Transverse colon (tissue), 4 donors: ENCODE measurements at regions not wholly inside any gene's neighbourhood (a gene's known extent, or its start where the extent isn't known, plus 50 kb on each side); places are given as distances from the start of the nearest gene placed in this dataset.
"Not testable (repeated sequence)": the region's sequence is repeated elsewhere in the genome, so short reads cannot be mapped to it uniquely, and the experiment has no call there.

ENCODE experiments used
- DNase-seq: peaks from one replicate; pipeline ENCODE4 v3.0.0-alpha.2; 2019
- H3K27ac ChIP-seq, 4 donors: fragments of 200-600 bp; sonication (generic); 2 replicates each; pipeline ENCODE4 v1.5.1; 2016 to 2018; ENCODE audit warnings: inconsistent platforms in 4 of 4
- H3K27me3 ChIP-seq: fragments of 200-600 bp; sonication (generic); 2 replicates; pipeline ENCODE4 v1.5.1; 2017; ENCODE audit warnings: inconsistent platforms
- H3K36me3 ChIP-seq, 4 donors: fragments of 200-600 bp; sonication (generic); 2 replicates each; pipeline ENCODE4 v1.5.1; 2017 to 2019; ENCODE audit warnings: inconsistent platforms in 4 of 4
- H3K4me1 ChIP-seq, 4 donors: fragments of 200-600 bp; sonication (generic); 2 replicates each; pipeline ENCODE4 v1.5.1; 2017 to 2020; ENCODE audit warnings: inconsistent platforms in 4 of 4
- H3K4me3 ChIP-seq, 4 donors: fragments of 200-600 bp; sonication (generic); 1 replicate in 1 of 4; 2 replicates in 3 of 4; pipeline versions ENCODE4 v1.5.1 to v1.6.1; 2017 to 2019; ENCODE audit warnings: inconsistent platforms in 4 of 4
- H3K9me3 ChIP-seq, 2 donors: fragments of 200-600 bp; sonication (generic); 2 replicates each; pipeline ENCODE4 v1.5.1; 2017 to 2019; ENCODE audit warnings: inconsistent platforms in 2 of 2
- EP300 ChIP-seq: sonication (generic); formaldehyde crosslinking; IDR thresholded peaks from one replicate; pipeline ENCODE4 v1.6.1; 2017; ENCODE audit warnings: antibody characterized with exemption, low read depth
- POLR2A ChIP-seq: fragments of 450-650 bp; IDR thresholded peaks from one replicate; pipeline ENCODE4 v1.6.1; 2016; ENCODE audit warnings: antibody characterized with exemption, mild to moderate bottlenecking, moderate library complexity
- POLR2AphosphoS5 ChIP-seq, 3 donors: sonication (generic); formaldehyde crosslinking; IDR thresholded peaks; one replicate each; pipeline ENCODE4 v1.6.1; 2016; ENCODE audit warnings: antibody characterized with exemption in 3 of 3
- WGBS, 2 donors: methylation state at CpG; one replicate each; pipeline ENCODE4 v1.1.5; 2018; ENCODE audit warnings: low coverage in 1 of 2; 5-methylcytosine and 5-hydroxymethylcytosine counted together
- in situ Hi-C, 4 donors: fragments of 200-750 bp; cut with MboI; loops; one replicate each; pipeline versions ENCODE4 v1.15.0 to v1.15.1; 2017; ENCODE audit warnings: low sequenced_read_pairs in 3 of 4, low pct_ligation_motif_present in 1 of 4, low pct_unique_long_range_greater_than_20kb in 1 of 4
- intact Hi-C: fragments of 100-400 bp; cut with DNase I; formaldehyde crosslinking; loops from one replicate; pipeline ENCODE4 v1.15.1; 2023; ENCODE audit warnings: low total_unique reads
- TF ChIP-seq, protein P1 (sequence below), 5 experiments: fragments of 200-600 bp in 3 of 5; fragments of 450-650 bp in 2 of 5; sonication (generic) in 3 of 5; IDR thresholded peaks; 1 replicate in 2 of 5; 2 replicates in 3 of 5; pipeline ENCODE4 v1.5.1; 2016 to 2017; ENCODE audit warnings: antibody characterized with exemption in 5 of 5, inconsistent platforms in 3 of 5, mild to moderate bottlenecking in 2 of 5, moderate library complexity in 1 of 5

DNA sequence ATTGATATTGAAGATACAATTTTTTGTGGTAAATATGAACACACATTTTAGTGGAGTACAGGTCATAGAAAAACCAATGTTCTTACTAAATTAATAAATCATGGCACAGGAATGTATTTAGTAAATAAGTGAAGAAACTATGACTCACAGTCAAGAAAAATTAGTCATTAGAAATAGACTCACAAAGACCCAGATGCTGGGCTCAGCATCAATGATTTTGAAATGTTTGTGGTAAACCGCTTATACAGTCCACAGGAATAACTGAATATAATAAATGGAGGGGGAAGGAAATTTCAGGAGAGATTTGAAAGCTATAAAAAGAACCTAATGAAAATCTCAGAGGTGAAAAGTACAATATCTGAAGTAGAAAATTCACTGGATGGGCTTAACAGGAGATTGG is 138.3 kb upstream of the ADCY1 start:
- no peaks in the 10 kb centered on the region for H3K9me3 ChIP-seq
- intact Hi-C loops: no loop called here
- in situ Hi-C loops: no loop called here
- H3K4me1 ChIP-seq: no peaks in the 10 kb centered on the region
- no peak for DNase-seq
- WGBS, 2 donors: 69 to 74% methylated on average over 1 of the region's 1 CpG
- H3K27ac ChIP-seq: no peak overlapping the region
- TF ChIP-seq POLR2AphosphoS5 (IDR thresholded peaks at IDR 0.05) (no peak), EP300 (no peak), POLR2A (no peak)
- TF ChIP-seq, protein P1, sequence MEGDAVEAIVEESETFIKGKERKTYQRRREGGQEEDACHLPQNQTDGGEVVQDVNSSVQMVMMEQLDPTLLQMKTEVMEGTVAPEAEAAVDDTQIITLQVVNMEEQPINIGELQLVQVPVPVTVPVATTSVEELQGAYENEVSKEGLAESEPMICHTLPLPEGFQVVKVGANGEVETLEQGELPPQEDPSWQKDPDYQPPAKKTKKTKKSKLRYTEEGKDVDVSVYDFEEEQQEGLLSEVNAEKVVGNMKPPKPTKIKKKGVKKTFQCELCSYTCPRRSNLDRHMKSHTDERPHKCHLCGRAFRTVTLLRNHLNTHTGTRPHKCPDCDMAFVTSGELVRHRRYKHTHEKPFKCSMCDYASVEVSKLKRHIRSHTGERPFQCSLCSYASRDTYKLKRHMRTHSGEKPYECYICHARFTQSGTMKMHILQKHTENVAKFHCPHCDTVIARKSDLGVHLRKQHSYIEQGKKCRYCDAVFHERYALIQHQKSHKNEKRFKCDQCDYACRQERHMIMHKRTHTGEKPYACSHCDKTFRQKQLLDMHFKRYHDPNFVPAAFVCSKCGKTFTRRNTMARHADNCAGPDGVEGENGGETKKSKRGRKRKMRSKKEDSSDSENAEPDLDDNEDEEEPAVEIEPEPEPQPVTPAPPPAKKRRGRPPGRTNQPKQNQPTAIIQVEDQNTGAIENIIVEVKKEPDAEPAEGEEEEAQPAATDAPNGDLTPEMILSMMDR (IDR thresholded peaks at IDR 0.05): no peak
- H3K36me3 ChIP-seq: no peaks in the 10 kb centered on the region
- H3K27me3 ChIP-seq: no peaks in the 10 kb centered on the region
- no peak overlapping the region for H3K4me3 ChIP-seq

DNA sequence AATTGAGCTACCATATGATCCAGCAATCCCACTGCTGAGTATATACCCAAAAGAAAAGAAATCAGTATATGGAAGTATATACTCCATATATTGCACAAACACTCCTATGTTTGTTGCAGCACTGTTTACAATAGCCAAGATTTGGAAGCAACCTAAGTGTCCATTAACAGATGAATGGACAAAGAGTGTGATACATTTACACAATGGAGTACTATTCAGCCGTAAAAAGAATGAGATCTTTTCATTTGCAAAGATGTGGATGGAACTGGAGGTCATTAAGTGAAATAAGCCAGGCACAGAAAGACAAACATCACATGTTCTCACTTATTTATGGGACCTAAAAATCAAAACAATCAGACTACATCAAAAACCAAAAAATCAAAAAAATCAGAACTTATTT is 133.4 kb upstream of the ADCY1 start:
- H3K27me3 ChIP-seq, H3K4me1 ChIP-seq, intact Hi-C loops, H3K36me3 ChIP-seq, in situ Hi-C loops, H3K27ac ChIP-seq, H3K9me3 ChIP-seq, H3K4me3 ChIP-seq, DNase-seq: not testable (repeated sequence)
- WGBS, 2 donors: 80 to 89% methylated on average over 1 of the region's 1 CpG

DNA sequence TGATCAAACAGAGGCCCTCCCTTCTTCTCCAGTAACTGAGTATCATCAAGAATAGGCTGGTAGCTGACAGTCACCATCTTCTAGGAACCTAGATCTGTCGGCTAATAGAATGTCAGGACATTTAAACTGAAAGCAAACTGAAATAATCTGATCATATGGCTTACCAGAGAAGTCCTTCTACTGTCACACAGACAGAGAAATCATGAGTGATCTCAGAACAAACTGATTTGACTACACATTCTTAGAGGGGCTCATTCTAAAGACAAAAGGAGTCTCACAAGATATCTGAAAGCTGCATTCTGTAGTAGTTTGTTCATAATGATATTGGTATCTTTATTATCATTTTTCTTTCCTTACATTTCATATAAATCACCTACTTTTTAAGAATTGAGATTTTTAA is 130.9 kb upstream of the ADCY1 start:
- Histone ChIP-seq H3K4me1 (no peaks in the 10 kb centered on the region), H3K27me3 (no peaks in the 10 kb centered on the region), H3K9me3 (no peaks in the 10 kb centered on the region), H3K27ac (no peak overlapping the region), H3K4me3 (no peak overlapping the region), H3K36me3 (no peaks in the 10 kb centered on the region)
- DNase-seq: no peak
- intact Hi-C loops (no loop called here), in situ Hi-C loops (no loop called here)
- WGBS, 2 donors: 67 to 70% methylated on average over 1 of the region's 1 CpG
- TF ChIP-seq POLR2AphosphoS5 (IDR thresholded peaks at IDR 0.05) (no peak), EP300 (no peak)

DNA sequence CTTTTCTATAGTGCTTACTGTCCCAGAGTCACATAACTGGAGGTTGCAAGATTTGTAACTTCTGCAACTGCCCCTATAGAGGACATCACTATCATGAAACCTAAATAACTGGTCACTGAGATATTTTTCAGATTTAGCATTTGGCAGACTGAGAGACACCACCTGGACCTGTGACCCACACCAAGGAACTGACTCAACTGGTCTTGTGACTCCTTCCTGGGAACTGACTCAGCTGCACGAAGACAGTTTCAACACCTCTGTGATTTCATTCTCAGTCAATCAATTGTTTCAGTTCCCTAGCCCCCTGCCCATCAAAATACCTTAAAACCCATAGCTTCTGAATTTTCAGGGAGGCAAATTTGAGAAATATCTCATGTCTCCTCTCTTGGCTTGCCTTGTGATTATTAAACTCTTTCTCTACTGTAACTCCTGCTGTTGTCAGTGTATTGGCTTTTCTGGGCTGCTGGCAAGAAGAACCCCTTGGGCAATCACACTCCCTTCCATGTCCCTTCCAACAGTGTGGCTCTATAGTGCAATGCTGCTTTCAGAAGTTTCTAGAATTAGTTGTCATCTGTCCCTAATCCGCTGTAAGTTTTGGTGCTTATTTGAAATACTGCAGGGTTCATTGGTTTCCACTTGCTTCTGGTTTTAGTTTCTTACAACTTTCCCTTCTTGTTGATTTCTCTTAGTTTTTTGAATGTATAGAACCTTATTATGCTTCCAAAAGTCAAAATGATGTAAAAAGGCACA is 127.8 kb upstream of the ADCY1 start:
- in situ Hi-C loops: no loop called here
- no peak for DNase-seq
- Histone ChIP-seq H3K36me3 (no peaks in the 10 kb centered on the region), H3K4me3 (no peak overlapping the region), H3K4me1 (no peaks in the 10 kb centered on the region), H3K27ac (no peak overlapping the region), H3K9me3 (no peaks in the 10 kb centered on the region), H3K27me3 (no peaks in the 10 kb centered on the region)
- 68 to 83% methylated on average over 1 to 2 of the region's 2 CpGs for WGBS, 2 donors
- TF ChIP-seq POLR2AphosphoS5 (IDR thresholded peaks at IDR 0.05) (no peak), POLR2A (no peak), EP300 (no peak)
- TF ChIP-seq, protein P1 (IDR thresholded peaks at IDR 0.05): no peak
- intact Hi-C loops: loop anchor here (5.0 kb wide), 1 partner anchor 509 kb away; no protein-coding TSS in a partner anchor

DNA sequence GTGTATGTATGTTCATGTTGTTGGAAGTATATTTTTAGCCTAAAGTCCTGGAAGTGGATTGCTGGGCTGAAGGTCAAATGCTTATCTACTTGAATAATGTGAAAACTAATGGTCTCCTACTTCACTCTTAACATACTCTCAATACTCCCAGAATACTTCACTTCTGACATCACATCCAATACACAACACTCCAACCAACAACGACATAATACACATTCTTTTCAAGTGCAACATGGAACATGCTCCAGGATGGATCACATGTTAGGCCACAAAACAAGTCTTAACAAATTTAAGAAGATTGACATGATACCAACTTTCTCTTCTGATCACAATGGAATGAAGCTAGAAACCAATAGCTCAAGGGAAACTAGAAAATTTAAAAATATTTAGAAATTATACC is 126.9 kb upstream of the ADCY1 start:
- Histone ChIP-seq H3K4me3 (no peak overlapping the region), H3K9me3 (no peaks in the 10 kb centered on the region), H3K27ac (no peak overlapping the region), H3K36me3 (no peaks in the 10 kb centered on the region), H3K4me1 (no peaks in the 10 kb centered on the region), H3K27me3 (no peaks in the 10 kb centered on the region)
- intact Hi-C loops (loop anchor here (5.0 kb wide), 1 partner anchor 510 kb away; no protein-coding TSS in a partner anchor), in situ Hi-C loops (no loop called here)
- DNase-seq: no peak
- 85 to 90% methylated on average over 1 of the region's 1 CpG for WGBS, 2 donors
- TF ChIP-seq POLR2A: no peak
